ENCODE measurements at regions not wholly inside any gene's neighbourhood (a gene's known extent, or its start where the extent isn't known, plus 50 kb on each side); places are given as distances from the start of the nearest gene placed in this dataset.
"Not testable (repeated sequence)": the region's sequence is repeated elsewhere in the genome, so short reads cannot be mapped to it uniquely, and the experiment has no call there.

DNA sequence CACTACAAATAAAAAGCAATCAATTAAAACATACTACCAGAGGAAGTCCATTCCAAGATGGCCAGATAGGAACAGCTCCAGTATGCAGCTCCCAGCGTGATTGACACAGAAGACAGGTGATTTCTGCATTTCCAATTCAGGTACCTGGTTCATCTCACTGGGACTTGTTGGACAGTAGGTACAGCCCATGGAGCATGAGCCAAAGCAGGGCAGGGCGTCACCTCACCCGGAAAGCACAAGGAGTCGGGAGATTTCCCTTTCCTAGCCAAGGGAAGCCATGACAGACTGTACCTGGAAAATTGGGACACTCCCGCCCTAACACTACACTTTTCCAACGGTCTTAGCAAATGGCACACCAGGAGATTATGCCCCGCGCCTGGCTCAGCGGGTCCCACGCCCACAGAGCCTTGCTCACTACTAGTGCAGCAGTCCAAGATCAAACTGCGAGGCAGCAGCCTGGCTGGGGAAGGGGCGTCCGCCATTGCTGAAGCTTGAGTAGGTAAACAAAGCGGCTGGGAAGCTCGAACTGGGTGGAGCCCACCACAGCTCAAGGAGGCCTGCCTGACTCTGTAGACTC lies 106.0 kb downstream of the BUD13 start:
- TF ChIP-seq, protein P1, sequence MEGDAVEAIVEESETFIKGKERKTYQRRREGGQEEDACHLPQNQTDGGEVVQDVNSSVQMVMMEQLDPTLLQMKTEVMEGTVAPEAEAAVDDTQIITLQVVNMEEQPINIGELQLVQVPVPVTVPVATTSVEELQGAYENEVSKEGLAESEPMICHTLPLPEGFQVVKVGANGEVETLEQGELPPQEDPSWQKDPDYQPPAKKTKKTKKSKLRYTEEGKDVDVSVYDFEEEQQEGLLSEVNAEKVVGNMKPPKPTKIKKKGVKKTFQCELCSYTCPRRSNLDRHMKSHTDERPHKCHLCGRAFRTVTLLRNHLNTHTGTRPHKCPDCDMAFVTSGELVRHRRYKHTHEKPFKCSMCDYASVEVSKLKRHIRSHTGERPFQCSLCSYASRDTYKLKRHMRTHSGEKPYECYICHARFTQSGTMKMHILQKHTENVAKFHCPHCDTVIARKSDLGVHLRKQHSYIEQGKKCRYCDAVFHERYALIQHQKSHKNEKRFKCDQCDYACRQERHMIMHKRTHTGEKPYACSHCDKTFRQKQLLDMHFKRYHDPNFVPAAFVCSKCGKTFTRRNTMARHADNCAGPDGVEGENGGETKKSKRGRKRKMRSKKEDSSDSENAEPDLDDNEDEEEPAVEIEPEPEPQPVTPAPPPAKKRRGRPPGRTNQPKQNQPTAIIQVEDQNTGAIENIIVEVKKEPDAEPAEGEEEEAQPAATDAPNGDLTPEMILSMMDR (IDR thresholded peaks at IDR 0.05) = not testable (repeated sequence)
- not testable (repeated sequence) for TF ChIP-seq POLR2AphosphoS5 (IDR thresholded peaks at IDR 0.05; ENCODE audit: low read depth, low read length); FOXM1 (IDR thresholded peaks at IDR 0.05; ENCODE audit: low read depth); FOSL2 (IDR thresholded peaks at IDR 0.05; ENCODE audit: borderline replicate concordance, low read depth); GABPA (IDR thresholded peaks at IDR 0.05; ENCODE audit: low read depth); RAD21 (IDR thresholded peaks at IDR 0.05; ENCODE audit: low read length); RCOR1 (IDR thresholded peaks at IDR 0.05; ENCODE audit: low read length); TAF1 (IDR thresholded peaks at IDR 0.05; ENCODE audit: borderline replicate concordance, low read depth, low read length); EP300 (IDR thresholded peaks at IDR 0.05; ENCODE audit: borderline replicate concordance in 1 of 2, low read depth in 1 of 2, low read length in 1 of 2); RXRA (IDR thresholded peaks at IDR 0.05; ENCODE audit: borderline replicate concordance, low read depth)
- TF ChIP-seq, protein P2, sequence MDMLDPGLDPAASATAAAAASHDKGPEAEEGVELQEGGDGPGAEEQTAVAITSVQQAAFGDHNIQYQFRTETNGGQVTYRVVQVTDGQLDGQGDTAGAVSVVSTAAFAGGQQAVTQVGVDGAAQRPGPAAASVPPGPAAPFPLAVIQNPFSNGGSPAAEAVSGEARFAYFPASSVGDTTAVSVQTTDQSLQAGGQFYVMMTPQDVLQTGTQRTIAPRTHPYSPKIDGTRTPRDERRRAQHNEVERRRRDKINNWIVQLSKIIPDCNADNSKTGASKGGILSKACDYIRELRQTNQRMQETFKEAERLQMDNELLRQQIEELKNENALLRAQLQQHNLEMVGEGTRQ (IDR thresholded peaks at IDR 0.05; ENCODE audit: borderline replicate concordance, low read depth, low read length) = not testable (repeated sequence)
- TF ChIP-seq, protein P3, sequence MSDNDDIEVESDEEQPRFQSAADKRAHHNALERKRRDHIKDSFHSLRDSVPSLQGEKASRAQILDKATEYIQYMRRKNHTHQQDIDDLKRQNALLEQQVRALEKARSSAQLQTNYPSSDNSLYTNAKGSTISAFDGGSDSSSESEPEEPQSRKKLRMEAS (IDR thresholded peaks at IDR 0.05; ENCODE audit: low read depth) = not testable (repeated sequence)

All from SK-N-SH (cell line).